Mesenchymal stem cell (in vitro differentiated cells and primary cell): ENCODE measurements at regions not wholly inside any gene's neighbourhood (a gene's known extent, or its start where the extent isn't known, plus 50 kb on each side); places are given as distances from the start of the nearest gene placed in this dataset.
A peak's percentile ranks its signal among the peaks of the same experiment; 100 is the strongest.
"Not testable (repeated sequence)": the region's sequence is repeated elsewhere in the genome, so short reads cannot be mapped to it uniquely, and the experiment has no call there.

Source experiments
- DNase-seq: peaks from one replicate; pipeline ENCODE4 v3.0.0-alpha.2; 2013
- H2AFZ ChIP-seq: one replicate; pipeline ENCODE4 v1.6.1; 2013; ENCODE audit warnings: low read depth, mild to moderate bottlenecking, control low read depth, inconsistent platforms, low read length, moderate library complexity
- H2AK5ac ChIP-seq: 2 replicates; pipeline ENCODE4 v1.6.1; 2013; ENCODE audit warnings: low read length, moderate library complexity, mild to moderate bottlenecking, inconsistent platforms; ENCODE audit not compliant: severe bottlenecking
- H2BK120ac ChIP-seq: one replicate; pipeline ENCODE4 v1.6.1; 2013; ENCODE audit warnings: low read depth, mild to moderate bottlenecking, inconsistent platforms, low read length, moderate library complexity
- H2BK12ac ChIP-seq, 2 experiments: one replicate each; pipeline ENCODE4 v1.6.1; 2013; ENCODE audit warnings: inconsistent platforms in 2 of 2, low read length in 2 of 2, mild to moderate bottlenecking in 2 of 2, moderate library complexity in 2 of 2, control low read depth in 1 of 2
- H2BK15ac ChIP-seq: one replicate; pipeline ENCODE4 v1.6.1; 2013; ENCODE audit warnings: mild to moderate bottlenecking, low read depth, inconsistent platforms; ENCODE audit not compliant: poor library complexity, severe bottlenecking
- H2BK5ac ChIP-seq: 2 replicates; pipeline ENCODE4 v1.6.1; 2013; ENCODE audit warnings: low read depth, mild to moderate bottlenecking, low read length, control low read depth, inconsistent platforms; ENCODE audit not compliant: poor library complexity, severe bottlenecking
- H3K14ac ChIP-seq, 2 experiments: one replicate each; pipeline ENCODE4 v1.6.1; 2013; ENCODE audit warnings: inconsistent platforms in 2 of 2, low read length in 2 of 2, control low read depth in 1 of 2, mild to moderate bottlenecking in 1 of 2, moderate library complexity in 1 of 2
- H3K18ac ChIP-seq, 2 experiments: one replicate each; pipeline ENCODE4 v1.6.1; 2013; ENCODE audit warnings: inconsistent platforms in 2 of 2, low read length in 2 of 2, control low read depth in 1 of 2, low read depth in 1 of 2, mild to moderate bottlenecking in 1 of 2
- H3K23ac ChIP-seq, 2 experiments: one replicate each; pipeline ENCODE4 v1.6.1; 2013; ENCODE audit warnings: inconsistent platforms in 2 of 2, low read length in 2 of 2, mild to moderate bottlenecking in 2 of 2, moderate library complexity in 2 of 2, control low read depth in 1 of 2
- H3K27ac ChIP-seq: 2 replicates; pipeline ENCODE4 v1.5.1; 2013; ENCODE audit warnings: mild to moderate bottlenecking, moderate library complexity, low read length, control low read depth, inconsistent platforms; ENCODE audit not compliant: poor library complexity, severe bottlenecking
- H3K27me3 ChIP-seq, 2 experiments: 2 replicates each; pipeline versions ENCODE4 v1.6.1 to v1.7.0; 2013; ENCODE audit warnings: low read length in 2 of 2, mild to moderate bottlenecking in 2 of 2, moderate library complexity in 2 of 2, control low read depth in 1 of 2, inconsistent platforms in 1 of 2; ENCODE audit not compliant: control insufficient read depth in 1 of 2, insufficient read depth in 1 of 2
- H3K36me3 ChIP-seq, 2 experiments: 2 replicates each; pipeline versions ENCODE4 v1.6.1 to v1.7.0; 2013; ENCODE audit warnings: low read length in 2 of 2, control low read depth in 1 of 2, inconsistent platforms in 1 of 2, low read depth in 1 of 2, mild to moderate bottlenecking in 1 of 2; ENCODE audit not compliant: insufficient read depth in 2 of 2, control insufficient read depth in 1 of 2
- H3K4ac ChIP-seq, 2 experiments: one replicate each; pipeline ENCODE4 v1.6.1; 2013; ENCODE audit warnings: inconsistent platforms in 2 of 2, low read length in 2 of 2, mild to moderate bottlenecking in 2 of 2, moderate library complexity in 2 of 2, control low read depth in 1 of 2, low read depth in 1 of 2
- H3K4me1 ChIP-seq: 2 replicates; pipeline ENCODE4 v1.6.1; 2013; ENCODE audit warnings: low read depth, low read length, control low read depth; ENCODE audit not compliant: control insufficient read depth, insufficient read depth
- H3K4me2 ChIP-seq: 2 replicates; pipeline ENCODE4 v1.6.1; 2013; ENCODE audit warnings: low read length, mild to moderate bottlenecking, inconsistent platforms; ENCODE audit not compliant: poor library complexity, severe bottlenecking
- H3K4me3 ChIP-seq, 2 experiments: 2 replicates each; pipeline versions ENCODE4 v1.5.1 to v1.7.0; 2013; ENCODE audit warnings: low read length in 2 of 2, mild to moderate bottlenecking in 2 of 2, control low read depth in 1 of 2, low read depth in 1 of 2; ENCODE audit not compliant: insufficient read depth in 1 of 2
- H3K79me1 ChIP-seq: replicated peaks from 2 replicates; pipeline ENCODE4 v1.6.1; 2013; ENCODE audit warnings: mild to moderate bottlenecking, control low read depth, low read length, inconsistent platforms; ENCODE audit not compliant: poor library complexity, severe bottlenecking
- H3K9ac ChIP-seq: 2 replicates; pipeline ENCODE4 v1.7.0; 2013; ENCODE audit warnings: mild to moderate bottlenecking, low read length, moderate library complexity
- H3K9me3 ChIP-seq: 2 replicates; pipeline ENCODE4 v1.7.0; 2013; ENCODE audit warnings: mild to moderate bottlenecking, low read length; ENCODE audit not compliant: control insufficient read depth
- H4K8ac ChIP-seq: one replicate; pipeline ENCODE4 v1.6.1; 2013; ENCODE audit warnings: inconsistent platforms, mild to moderate bottlenecking, low read length, moderate library complexity
- H4K91ac ChIP-seq: one replicate; pipeline ENCODE4 v1.6.1; 2013; ENCODE audit warnings: mild to moderate bottlenecking, low read length, inconsistent platforms
- WGBS: methylation state at CpG from one replicate; pipeline ENCODE4 v1.1.7; 2013; ENCODE audit warnings: mixed read lengths; 5-methylcytosine and 5-hydroxymethylcytosine counted together

GRCh38 chr4:128428397-128428796, 140.8 kb upstream of the PGRMC2 start:
- H2AFZ ChIP-seq, result no peak overlapping the region
- H3K79me1 ChIP-seq, result no peaks in the 10 kb centered on the region
- H3K23ac ChIP-seq, result no peak overlapping the region
- peak overlapping the region; percentile 94 for H3K27ac ChIP-seq
- H2BK120ac ChIP-seq, result no peak overlapping the region
- H3K9me3 ChIP-seq, result no peaks in the 10 kb centered on the region
- H3K9ac ChIP-seq, result peak overlapping the region; percentile 47
- DNase-seq, result no peak
- H4K91ac ChIP-seq, result no peak overlapping the region
- peak overlapping the region; percentile 91 for H2BK5ac ChIP-seq
- no peak overlapping the region for H2BK15ac ChIP-seq
- no peaks in the 10 kb centered on the region for H3K27me3 ChIP-seq
- H3K14ac ChIP-seq, result no peak overlapping the region
- H2AK5ac ChIP-seq, result peak overlapping the region; percentile 100
- H3K4me1 ChIP-seq, result peaks cover 5% of the 10 kb centered on the region
- no peak overlapping the region for H3K18ac ChIP-seq
- H3K36me3 ChIP-seq, result no peaks in the 10 kb centered on the region
- H3K4me3 ChIP-seq, result no peak overlapping the region
- H4K8ac ChIP-seq, result no peak overlapping the region
- H3K4ac ChIP-seq, result no peak overlapping the region
- peak overlapping the region; percentile 13 for H3K4me2 ChIP-seq
- H2BK12ac ChIP-seq, result no peak overlapping the region
- no CpG with 5 or more reads among the region's 3 CpGs for WGBS

- Histone ChIP-seq H2BK12ac (peak overlapping the region in 1 of 2 experiments; percentile 67), H2BK5ac (peak overlapping the region; percentile 91), H2AK5ac (peak overlapping the region; percentile 100), H3K14ac (no peak overlapping the region), H4K8ac (peak overlapping the region; percentile 42), H2AFZ (no peak overlapping the region), H2BK120ac (no peak overlapping the region), H3K27me3 (no peaks in the 10 kb centered on the region), H3K4me2 (peak overlapping the region; percentile 13), H3K27ac (peak overlapping the region; percentile 94), H2BK15ac (no peak overlapping the region), H3K9ac (peak overlapping the region; percentile 47), H3K79me1 (no peaks in the 10 kb centered on the region), H3K18ac (no peak overlapping the region), H3K36me3 (no peaks in the 10 kb centered on the region), H3K23ac (no peak overlapping the region), H3K4me3 (no peak overlapping the region), H3K4ac (no peak overlapping the region), H4K91ac (no peak overlapping the region), H3K9me3 (no peaks in the 10 kb centered on the region), H3K4me1 (peaks cover 5% of the 10 kb centered on the region)
- 82% methylated on average over 5 of the region's 5 CpGs for WGBS
- DNase-seq, result peak; percentile 41
These were observed 140.3 kb upstream of the PGRMC2 start for GRCh38 chr4:128427832-128428366.

GRCh38 chr4:128424527-128425497, 137.2 kb upstream of the PGRMC2 start:
- WGBS, result 78% methylated on average over 4 of the region's 4 CpGs

DNA sequence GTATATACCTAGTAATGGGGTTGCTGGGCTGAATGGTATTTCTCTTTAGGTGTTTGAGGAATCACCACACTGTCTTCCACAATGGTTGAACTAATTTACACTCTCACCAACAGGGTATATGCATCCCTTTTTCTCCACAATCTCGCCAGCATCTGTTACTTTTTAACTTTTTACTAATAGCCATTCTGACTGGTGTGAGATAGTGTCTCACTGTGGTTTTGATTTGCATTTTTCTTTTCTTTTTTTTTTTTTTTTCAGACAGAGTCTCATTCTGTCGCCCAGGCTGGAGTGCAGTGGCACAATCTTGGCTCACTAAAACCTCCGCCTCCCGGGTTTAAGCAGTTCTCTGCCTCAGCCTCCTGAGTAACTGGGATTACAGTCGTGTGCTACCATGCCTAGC, 134.7 kb upstream of the PGRMC2 start:
- not testable (repeated sequence) for H3K14ac ChIP-seq, H3K4me3 ChIP-seq, H3K79me1 ChIP-seq, H3K4ac ChIP-seq, DNase-seq, H2BK12ac ChIP-seq, H2AFZ ChIP-seq, H2BK5ac ChIP-seq, H3K9ac ChIP-seq, H2AK5ac ChIP-seq, H3K23ac ChIP-seq, H3K4me2 ChIP-seq, H2BK15ac ChIP-seq, H2BK120ac ChIP-seq, H3K4me1 ChIP-seq, H3K27me3 ChIP-seq, H3K36me3 ChIP-seq, H4K91ac ChIP-seq, H3K18ac ChIP-seq, H4K8ac ChIP-seq, H3K9me3 ChIP-seq
- H3K27ac ChIP-seq, result peak overlapping the region; percentile 68
- WGBS, result 86% methylated on average over 4 of the region's 5 CpGs

More at GRCh38 chr4:128424527-128425497, 137.2 kb upstream of the PGRMC2 start:
- H3K4me2 ChIP-seq, result no peak overlapping the region
- peak overlapping the region; percentile 44 for H2AK5ac ChIP-seq
- no peaks in the 10 kb centered on the region for H3K27me3 ChIP-seq
- no peak overlapping the region for H2BK5ac ChIP-seq
- H2AFZ ChIP-seq, result no peak overlapping the region
- H2BK12ac ChIP-seq, result no peak overlapping the region
- H2BK15ac ChIP-seq, result no peak overlapping the region
- H3K23ac ChIP-seq, result no peak overlapping the region
- H4K8ac ChIP-seq, result no peak overlapping the region
- H3K4ac ChIP-seq, result no peak overlapping the region
- no peaks in the 10 kb centered on the region for H3K36me3 ChIP-seq
- peaks cover 5% of the 10 kb centered on the region for H3K4me1 ChIP-seq
- peak overlapping the region; percentile 12 for H3K27ac ChIP-seq
- no peak overlapping the region for H3K4me3 ChIP-seq
- DNase-seq, result peak; percentile 50
- no peak overlapping the region for H3K14ac ChIP-seq
- H3K79me1 ChIP-seq, result no peaks in the 10 kb centered on the region
- H3K9me3 ChIP-seq, result no peaks in the 10 kb centered on the region
- H4K91ac ChIP-seq, result no peak overlapping the region
- peak overlapping the region; percentile 24 for H3K9ac ChIP-seq
- H2BK120ac ChIP-seq, result no peak overlapping the region
- no peak overlapping the region for H3K18ac ChIP-seq
